Heart left ventricle (tissue), 16 donors: ENCODE measurements at regions not wholly inside any gene's neighbourhood (a gene's known extent, or its start where the extent isn't known, plus 50 kb on each side); places are given as distances from the start of the nearest gene placed in this dataset.

ENCODE experiments used
- ATAC-seq, 4 donors: fragments of 200-7000 bp; cut with Tn5 transposase; one replicate each; pipeline ENCODE4 v1.9.1; 2020 to 2022; ENCODE audit warnings: moderate library complexity in 4 of 4, mild to moderate bottlenecking in 3 of 4, moderate number of reproducible peaks in 1 of 4
- DNase-seq, 5 donors: peaks; one replicate each; pipeline ENCODE4 v3.0.0-alpha.2; 2020
- H3K27ac ChIP-seq, 12 donors: fragments of 200-600 bp; sonication (generic) in 4 of 12; one replicate each; pipeline versions ENCODE4 v1.5.0 to v1.8.0; 2016 to 2022; ENCODE audit warnings: mild to moderate bottlenecking in 2 of 12
- H3K27me3 ChIP-seq, 9 donors: fragments of 200-600 bp; sonication (generic) in 2 of 9; one replicate each; pipeline versions ENCODE4 v1.5.1 to v1.8.0; 2016 to 2022; ENCODE audit warnings: mild to moderate bottlenecking in 3 of 9
- H3K36me3 ChIP-seq, 9 donors: fragments of 200-600 bp; sonication (generic) in 2 of 9; one replicate each; pipeline versions ENCODE4 v1.5.0 to v1.8.0; 2018 to 2022; ENCODE audit warnings: mild to moderate bottlenecking in 2 of 9
- H3K4me1 ChIP-seq, 12 donors: fragments of 200-600 bp; sonication (generic) in 4 of 12; one replicate each; pipeline versions ENCODE4 v1.5.0 to v1.8.0; 2016 to 2022; ENCODE audit warnings: mild to moderate bottlenecking in 3 of 12
- H3K4me3 ChIP-seq, 12 donors: fragments of 200-600 bp; sonication (generic) in 4 of 12; one replicate each; pipeline versions ENCODE4 v1.5.0 to v1.8.0; 2017 to 2022; ENCODE audit warnings: mild to moderate bottlenecking in 9 of 12, moderate library complexity in 4 of 12
- H3K9me3 ChIP-seq, 12 donors: fragments of 200-600 bp; sonication (generic) in 4 of 12; one replicate each; pipeline versions ENCODE4 v1.5.0 to v1.8.0; 2016 to 2022; ENCODE audit warnings: mild to moderate bottlenecking in 1 of 12
- POLR2A ChIP-seq, 2 donors: fragments of 450-650 bp; IDR thresholded peaks; one replicate each; pipeline ENCODE4 v1.6.1; 2017; ENCODE audit warnings: antibody characterized with exemption in 2 of 2, mild to moderate bottlenecking in 2 of 2, moderate library complexity in 2 of 2
- WGBS, 4 donors: extraction: QIAGEN DNeasy Blood & Tissue Kit in 2 of 4; methylation state at CpG; one replicate each; pipeline versions ENCODE4 v1.1.5 to v1.1.7; 2013 to 2018; 5-methylcytosine and 5-hydroxymethylcytosine counted together
- intact Hi-C, 10 donors: fragments of 100-400 bp; cut with DNase I; formaldehyde crosslinking; loops; one replicate each; pipeline versions ENCODE4 v1.11.1 to v1.14.2; 2022
- TF ChIP-seq, protein P1 (sequence below), 12 donors: fragments of 200-600 bp; sonication (generic) in 4 of 12; IDR thresholded peaks; one replicate each; pipeline versions ENCODE4 v1.5.0 to v1.8.0; 2018 to 2022; ENCODE audit warnings: antibody characterized with exemption in 12 of 12, mild to moderate bottlenecking in 5 of 12
- donor health status: ischemic (EF 13 %, LVEDD 7.1; RV severe dilation, severe dysfunction).
- donor health status: healthy with polysubstance abuse.
- donor health status: DM: no; HTN: yes; CAD: no.
- donor health status: DM: no; HTN: no; CAD: no.
- donor health status: ischemic (EF 25% LVEDD 6.9; RV normal size, moderate dysfunction).
- donor health status: ischemic (EF 25% LVEDD 5.7; RV mildly dilated, moderate dysfunction).
- donor health status: healthy.
- donor health status: DM: yes; HTN: yes; CAD: no.
- donor health status: ischemic (EF 35%, LVEDD 5.7; RV mildly dilated, moderate dysfunction).
- donor health status: nonischemic (EF 11% LVEDD 7.7; RV severe dilation, severe dysfunction).
- donor health status: DM: yes; HTN: yes; CAD: no.
- donor health status: PGD.
- donor health status: ischemic (EF 29% LVEDD 5.4; RV normal size, mild dysfunction).
- donor health status: nonischemic (EF 23%, LVEDD 6.1; RV moderate dilation, normal function).

GRCh38 chr5:2333291-2333690 is 418.2 kb downstream of the IRX2 start:
- TF ChIP-seq POLR2A (IDR thresholded peaks at IDR 0.05): no peak
- TF ChIP-seq, protein P1, sequence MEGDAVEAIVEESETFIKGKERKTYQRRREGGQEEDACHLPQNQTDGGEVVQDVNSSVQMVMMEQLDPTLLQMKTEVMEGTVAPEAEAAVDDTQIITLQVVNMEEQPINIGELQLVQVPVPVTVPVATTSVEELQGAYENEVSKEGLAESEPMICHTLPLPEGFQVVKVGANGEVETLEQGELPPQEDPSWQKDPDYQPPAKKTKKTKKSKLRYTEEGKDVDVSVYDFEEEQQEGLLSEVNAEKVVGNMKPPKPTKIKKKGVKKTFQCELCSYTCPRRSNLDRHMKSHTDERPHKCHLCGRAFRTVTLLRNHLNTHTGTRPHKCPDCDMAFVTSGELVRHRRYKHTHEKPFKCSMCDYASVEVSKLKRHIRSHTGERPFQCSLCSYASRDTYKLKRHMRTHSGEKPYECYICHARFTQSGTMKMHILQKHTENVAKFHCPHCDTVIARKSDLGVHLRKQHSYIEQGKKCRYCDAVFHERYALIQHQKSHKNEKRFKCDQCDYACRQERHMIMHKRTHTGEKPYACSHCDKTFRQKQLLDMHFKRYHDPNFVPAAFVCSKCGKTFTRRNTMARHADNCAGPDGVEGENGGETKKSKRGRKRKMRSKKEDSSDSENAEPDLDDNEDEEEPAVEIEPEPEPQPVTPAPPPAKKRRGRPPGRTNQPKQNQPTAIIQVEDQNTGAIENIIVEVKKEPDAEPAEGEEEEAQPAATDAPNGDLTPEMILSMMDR (IDR thresholded peaks at IDR 0.05): no peak
- DNase-seq (no peak), ATAC-seq (no peak)
- no peaks in the 10 kb centered on the region for H3K9me3 ChIP-seq
- H3K36me3 ChIP-seq: no peaks in the 10 kb centered on the region
- WGBS, 4 donors: 65 to 70% (median 67%) methylated on average over 4 of the region's 4 CpGs
- H3K4me3 ChIP-seq: no peak overlapping the region
- H3K27ac ChIP-seq: no peak overlapping the region
- no peaks in the 10 kb centered on the region for H3K27me3 ChIP-seq
- intact Hi-C loops: no loop called here
- no peaks in the 10 kb centered on the region for H3K4me1 ChIP-seq

GRCh38 chr5:2332521-2332920 is 419.0 kb downstream of the IRX2 start:
- Histone ChIP-seq H3K4me3 (no peak overlapping the region), H3K27ac (no peak overlapping the region), H3K4me1 (no peaks in the 10 kb centered on the region), H3K9me3 (no peaks in the 10 kb centered on the region), H3K36me3 (no peaks in the 10 kb centered on the region), H3K27me3 (no peaks in the 10 kb centered on the region)
- no peak for TF ChIP-seq POLR2A (IDR thresholded peaks at IDR 0.05)
- TF ChIP-seq, protein P1 (IDR thresholded peaks at IDR 0.05): no peak
- intact Hi-C loops: no loop called here
- DNase-seq: no peak
- ATAC-seq: no peak
- 75 to 80% (median 77%) methylated on average over 6 of the region's 6 CpGs for WGBS, 4 donors

- no peaks in the 10 kb centered on the region for H3K36me3 ChIP-seq
- intact Hi-C loops: no loop called here
- no peaks in the 10 kb centered on the region for H3K27me3 ChIP-seq
- ATAC-seq (no peak), DNase-seq (no peak)
- no peaks in the 10 kb centered on the region for H3K4me1 ChIP-seq
- 81 to 89% (median 87%) methylated on average over 13 of the region's 13 CpGs for WGBS, 4 donors
- no peaks in the 10 kb centered on the region for H3K9me3 ChIP-seq
- TF ChIP-seq, protein P1 (IDR thresholded peaks at IDR 0.05): no peak
- TF ChIP-seq POLR2A (IDR thresholded peaks at IDR 0.05): no peak
- no peak overlapping the region for H3K27ac ChIP-seq
- H3K4me3 ChIP-seq: no peak overlapping the region
Observed at GRCh38 chr5:2330325-2331130, 420.9 kb downstream of the IRX2 start.

DNA sequence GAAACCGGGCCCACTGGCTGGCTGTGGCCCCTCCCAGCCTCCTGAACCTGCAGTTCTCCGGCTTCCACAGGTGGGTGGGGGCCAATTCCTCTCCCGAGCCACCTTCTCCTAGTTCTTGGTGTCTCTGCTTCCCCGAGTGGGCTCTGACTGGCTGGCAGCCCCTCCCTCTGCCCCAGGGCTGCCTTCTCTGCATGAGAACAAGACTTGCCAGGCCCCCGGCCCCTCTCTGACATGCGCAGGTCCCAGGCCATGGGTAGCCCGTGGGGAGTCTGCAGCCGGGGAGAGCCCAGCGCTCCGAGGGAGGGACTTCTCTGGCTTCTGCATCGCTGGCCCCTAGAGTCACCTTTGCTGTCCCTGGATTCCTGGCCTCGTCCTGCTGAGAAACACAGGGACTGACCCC is 421.7 kb downstream of the IRX2 start:
- H3K4me1 ChIP-seq: no peaks in the 10 kb centered on the region
- H3K36me3 ChIP-seq: no peaks in the 10 kb centered on the region
- TF ChIP-seq POLR2A (IDR thresholded peaks at IDR 0.05): no peak
- TF ChIP-seq, protein P1 (IDR thresholded peaks at IDR 0.05): no peak
- no peak overlapping the region for H3K4me3 ChIP-seq
- WGBS, 4 donors: 70 to 94% (median 74%) methylated on average over 3 to 12 of the region's 12 CpGs
- no peaks in the 10 kb centered on the region for H3K27me3 ChIP-seq
- H3K27ac ChIP-seq: no peak overlapping the region
- ATAC-seq (no peak), DNase-seq (no peak)
- intact Hi-C loops: no loop called here
- no peaks in the 10 kb centered on the region for H3K9me3 ChIP-seq
